GM21717 (cell line): ENCODE measurements at regions not wholly inside any gene's neighbourhood (a gene's known extent, or its start where the extent isn't known, plus 50 kb on each side); places are given as distances from the start of the nearest gene placed in this dataset.

Source experiments
- ATAC-seq: cut with Tn5 transposase; IDR thresholded peaks from one replicate; pipeline ENCODE4 v1.9.1; 2021; ENCODE audit warnings: mild to moderate bottlenecking, moderate library complexity; ENCODE audit not compliant: unreplicated experiment

GRCh38 chr3:19725000-19725399 lies 209.0 kb downstream of the EFHB start:
- no peak for ATAC-seq

- no peak for ATAC-seq
These were observed 216.3 kb downstream of the EFHB start for GRCh38 chr3:19717736-19718135.

GRCh38 chr3:19711160-19711782 lies 222.7 kb downstream of the EFHB start:
- no peak for ATAC-seq

GRCh38 chr3:19702416-19703078 lies 231.5 kb downstream of the EFHB start:
- no peak for ATAC-seq

GRCh38 chr3:19688767-19689166 lies 245.2 kb downstream of the EFHB start:
- no peak for ATAC-seq

GRCh38 chr3:19668163-19668562 lies 265.9 kb downstream of the EFHB start:
- no peak for ATAC-seq

GRCh38 chr3:19662486-19662885 lies 271.5 kb downstream of the EFHB start:
- ATAC-seq = no peak

GRCh38 chr3:19652336-19652735 lies 281.7 kb downstream of the EFHB start:
- no peak for ATAC-seq

- peak; percentile 64 for ATAC-seq
These were observed 288.9 kb downstream of the EFHB start for GRCh38 chr3:19645093-19645492.

- ATAC-seq = peak; percentile 67
These were observed 289.6 kb downstream of the EFHB start for GRCh38 chr3:19644405-19644804.

- ATAC-seq = no peak
These were observed 292.6 kb downstream of the EFHB start for GRCh38 chr3:19641408-19641807.

- ATAC-seq = no peak
These were observed 301.6 kb downstream of the EFHB start for GRCh38 chr3:19632099-19633074.

- peak; percentile 83 for ATAC-seq
These were observed 335.1 kb downstream of the EFHB start for GRCh38 chr3:19598870-19599269.

GRCh38 chr3:19596408-19596807 lies 337.6 kb downstream of the EFHB start:
- no peak for ATAC-seq

GRCh38 chr3:19595884-19596283 lies 338.1 kb downstream of the EFHB start:
- no peak for ATAC-seq
